ENCODE measurements at regions not wholly inside any gene's neighbourhood (a gene's known extent, or its start where the extent isn't known, plus 50 kb on each side); places are given as distances from the start of the nearest gene placed in this dataset.

DNA sequence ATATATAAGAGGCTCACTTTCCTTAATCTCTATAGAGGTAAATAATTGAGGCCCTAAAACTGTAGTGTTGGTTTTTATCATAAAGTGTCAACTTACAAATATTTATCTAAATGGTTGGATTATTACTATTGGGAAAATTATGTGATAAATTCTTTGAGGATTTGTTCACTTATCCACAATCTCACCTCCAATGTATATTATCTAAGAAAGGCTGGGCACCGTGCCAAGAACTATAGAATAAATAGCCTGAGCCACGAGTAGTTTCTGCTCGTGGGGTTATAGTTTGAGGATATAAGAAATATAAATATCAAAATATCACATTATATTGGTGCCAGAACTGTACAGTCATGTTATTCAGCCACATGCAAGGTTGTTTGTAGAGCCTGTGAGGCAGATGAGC lies 177.9 kb downstream of the VEGFC start:
- TF ChIP-seq, protein P1, sequence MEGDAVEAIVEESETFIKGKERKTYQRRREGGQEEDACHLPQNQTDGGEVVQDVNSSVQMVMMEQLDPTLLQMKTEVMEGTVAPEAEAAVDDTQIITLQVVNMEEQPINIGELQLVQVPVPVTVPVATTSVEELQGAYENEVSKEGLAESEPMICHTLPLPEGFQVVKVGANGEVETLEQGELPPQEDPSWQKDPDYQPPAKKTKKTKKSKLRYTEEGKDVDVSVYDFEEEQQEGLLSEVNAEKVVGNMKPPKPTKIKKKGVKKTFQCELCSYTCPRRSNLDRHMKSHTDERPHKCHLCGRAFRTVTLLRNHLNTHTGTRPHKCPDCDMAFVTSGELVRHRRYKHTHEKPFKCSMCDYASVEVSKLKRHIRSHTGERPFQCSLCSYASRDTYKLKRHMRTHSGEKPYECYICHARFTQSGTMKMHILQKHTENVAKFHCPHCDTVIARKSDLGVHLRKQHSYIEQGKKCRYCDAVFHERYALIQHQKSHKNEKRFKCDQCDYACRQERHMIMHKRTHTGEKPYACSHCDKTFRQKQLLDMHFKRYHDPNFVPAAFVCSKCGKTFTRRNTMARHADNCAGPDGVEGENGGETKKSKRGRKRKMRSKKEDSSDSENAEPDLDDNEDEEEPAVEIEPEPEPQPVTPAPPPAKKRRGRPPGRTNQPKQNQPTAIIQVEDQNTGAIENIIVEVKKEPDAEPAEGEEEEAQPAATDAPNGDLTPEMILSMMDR (IDR thresholded peaks at IDR 0.05) = no peak
- TF ChIP-seq POLR2AphosphoS5 (IDR thresholded peaks at IDR 0.05; ENCODE audit: low read depth, low read length) (no peak), SIN3A (IDR thresholded peaks at IDR 0.05; ENCODE audit: borderline replicate concordance, insufficient read depth, low read depth, low read length) (no peak), TCF7L2 (IDR thresholded peaks at IDR 0.05; ENCODE audit: low read depth, low read length) (no peak)
- TF ChIP-seq, protein P2, sequence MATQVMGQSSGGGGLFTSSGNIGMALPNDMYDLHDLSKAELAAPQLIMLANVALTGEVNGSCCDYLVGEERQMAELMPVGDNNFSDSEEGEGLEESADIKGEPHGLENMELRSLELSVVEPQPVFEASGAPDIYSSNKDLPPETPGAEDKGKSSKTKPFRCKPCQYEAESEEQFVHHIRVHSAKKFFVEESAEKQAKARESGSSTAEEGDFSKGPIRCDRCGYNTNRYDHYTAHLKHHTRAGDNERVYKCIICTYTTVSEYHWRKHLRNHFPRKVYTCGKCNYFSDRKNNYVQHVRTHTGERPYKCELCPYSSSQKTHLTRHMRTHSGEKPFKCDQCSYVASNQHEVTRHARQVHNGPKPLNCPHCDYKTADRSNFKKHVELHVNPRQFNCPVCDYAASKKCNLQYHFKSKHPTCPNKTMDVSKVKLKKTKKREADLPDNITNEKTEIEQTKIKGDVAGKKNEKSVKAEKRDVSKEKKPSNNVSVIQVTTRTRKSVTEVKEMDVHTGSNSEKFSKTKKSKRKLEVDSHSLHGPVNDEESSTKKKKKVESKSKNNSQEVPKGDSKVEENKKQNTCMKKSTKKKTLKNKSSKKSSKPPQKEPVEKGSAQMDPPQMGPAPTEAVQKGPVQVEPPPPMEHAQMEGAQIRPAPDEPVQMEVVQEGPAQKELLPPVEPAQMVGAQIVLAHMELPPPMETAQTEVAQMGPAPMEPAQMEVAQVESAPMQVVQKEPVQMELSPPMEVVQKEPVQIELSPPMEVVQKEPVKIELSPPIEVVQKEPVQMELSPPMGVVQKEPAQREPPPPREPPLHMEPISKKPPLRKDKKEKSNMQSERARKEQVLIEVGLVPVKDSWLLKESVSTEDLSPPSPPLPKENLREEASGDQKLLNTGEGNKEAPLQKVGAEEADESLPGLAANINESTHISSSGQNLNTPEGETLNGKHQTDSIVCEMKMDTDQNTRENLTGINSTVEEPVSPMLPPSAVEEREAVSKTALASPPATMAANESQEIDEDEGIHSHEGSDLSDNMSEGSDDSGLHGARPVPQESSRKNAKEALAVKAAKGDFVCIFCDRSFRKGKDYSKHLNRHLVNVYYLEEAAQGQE (IDR thresholded peaks at IDR 0.05; ENCODE audit: insufficient read depth in 1 of 2, low read depth in 2 of 2, low read length in 1 of 2) = no peak

Data from Panc1 (cell line).